ENCODE measurements at regions not wholly inside any gene's neighbourhood (a gene's known extent, or its start where the extent isn't known, plus 50 kb on each side); places are given as distances from the start of the nearest gene placed in this dataset.
"Not testable (repeated sequence)": the region's sequence is repeated elsewhere in the genome, so short reads cannot be mapped to it uniquely, and the experiment has no call there.

- no peak for DNase-seq (ENCODE audit: low spot score)
Measured at GRCh38 chr12:38159591-38160317, 156.8 kb upstream of the ALG10B start.

GRCh38 chr12:38160318-38161122 lies 156.1 kb upstream of the ALG10B start:
- DNase-seq (ENCODE audit: low spot score), result no peak

- no peak for DNase-seq (ENCODE audit: low spot score)
Measured at GRCh38 chr12:38161123-38162000, 155.2 kb upstream of the ALG10B start.

- no peak for DNase-seq (ENCODE audit: low spot score)
Measured at GRCh38 chr12:38162013-38162412, 154.6 kb upstream of the ALG10B start.

GRCh38 chr12:38162708-38163441 lies 153.7 kb upstream of the ALG10B start:
- DNase-seq (ENCODE audit: low spot score), result no peak

- DNase-seq (ENCODE audit: low spot score), result no peak
Measured at GRCh38 chr12:38163442-38163801, 153.2 kb upstream of the ALG10B start.

- DNase-seq (ENCODE audit: low spot score), result no peak
Measured at GRCh38 chr12:38166225-38166624, 150.3 kb upstream of the ALG10B start.

GRCh38 chr12:38175538-38175937 lies 141.0 kb upstream of the ALG10B start:
- no peak for DNase-seq (ENCODE audit: low spot score)

GRCh38 chr12:38183617-38184016 lies 133.0 kb upstream of the ALG10B start:
- DNase-seq (ENCODE audit: low spot score), result not testable (repeated sequence)

GRCh38 chr12:38197286-38197685 lies 119.3 kb upstream of the ALG10B start:
- not testable (repeated sequence) for DNase-seq (ENCODE audit: low spot score)

GRCh38 chr12:38201461-38202276 lies 114.9 kb upstream of the ALG10B start:
- no peak for DNase-seq (ENCODE audit: low spot score)

GRCh38 chr12:38204831-38205230 lies 111.7 kb upstream of the ALG10B start:
- DNase-seq (ENCODE audit: low spot score), result no peak

- DNase-seq (ENCODE audit: low spot score), result no peak
Measured at GRCh38 chr12:38222011-38222410, 94.6 kb upstream of the ALG10B start.

- DNase-seq (ENCODE audit: low spot score), result not testable (repeated sequence)
Measured at GRCh38 chr12:38238328-38238727, 78.2 kb upstream of the ALG10B start.

- no peak for DNase-seq (ENCODE audit: low spot score)
Measured at GRCh38 chr12:38253778-38254177, 62.8 kb upstream of the ALG10B start.

- DNase-seq (ENCODE audit: low spot score), result no peak
Measured at GRCh38 chr12:38258411-38258810, 58.2 kb upstream of the ALG10B start.
